Pancreas (tissue), 10 donors: ENCODE measurements at regions not wholly inside any gene's neighbourhood (a gene's known extent, or its start where the extent isn't known, plus 50 kb on each side); places are given as distances from the start of the nearest gene placed in this dataset.

Source experiments
- ATAC-seq, 4 donors: fragments of 200-7000 bp; cut with Tn5 transposase; one replicate each; pipeline versions ENCODE4 v1.8.0 to v1.9.1; 2020; ENCODE audit warnings: mild to moderate bottlenecking in 4 of 4, moderate library complexity in 4 of 4
- DNase-seq, 6 donors: peaks; one replicate each; pipeline ENCODE4 v3.0.0-alpha.2; 2020
- FAIRE-seq: peaks from 2 replicates; lab custom pipeline; 2012; peaks lifted over from hg19 to GRCh38; lab: Jason Lieb, UNC
- H3K27ac ChIP-seq, 4 donors: fragments of 200-600 bp; sonication (generic); 1 replicate in 3 of 4; 2 replicates in 1 of 4; pipeline versions ENCODE4 v1.5.0 to v1.8.0; 2020
- H3K27me3 ChIP-seq, 4 donors: fragments of 200-600 bp; one replicate each; pipeline ENCODE4 v1.8.0; 2021
- H3K36me3 ChIP-seq, 3 donors: fragments of 200-600 bp; sonication (generic) in 1 of 3; one replicate each; pipeline versions ENCODE4 v1.5.0 to v1.8.0; 2020 to 2021
- H3K4me1 ChIP-seq, 3 donors: fragments of 200-600 bp; one replicate each; pipeline ENCODE4 v1.8.0; 2021
- H3K4me3 ChIP-seq, 4 donors: fragments of 200-600 bp; sonication (generic) in 2 of 4; one replicate each; pipeline versions ENCODE4 v1.5.0 to v1.8.0; 2020 to 2021
- H3K9me3 ChIP-seq, 4 donors: fragments of 200-600 bp; one replicate each; pipeline ENCODE4 v1.8.0; 2021
- WGBS, 2 donors: extraction: QIAGEN DNeasy Blood & Tissue Kit; methylation state at CpG; one replicate each; pipeline ENCODE4 v1.1.7; 2013; 5-methylcytosine and 5-hydroxymethylcytosine counted together
- intact Hi-C, 3 donors: fragments of 100-400 bp; cut with DNase I; formaldehyde crosslinking; loops; one replicate each; pipeline versions ENCODE4 v1.11.1 to v1.14.2; 2022
- TF ChIP-seq, protein P1 (sequence below), 4 donors: fragments of 200-600 bp; sonication (generic) in 3 of 4; IDR thresholded peaks; one replicate each; pipeline versions ENCODE4 v1.5.0 to v1.8.0; 2021; ENCODE audit warnings: antibody characterized with exemption in 4 of 4
- donor health status: healthy with polysubstance abuse.
- donor health status: DM: no; HTN: no; CAD: no; lungs with moderate emphysema.
- donor health status: DM: no; HTN: no; CAD: no.
- donor health status: control.
- donor health status: control.
- donor health status: Bipolar disorder and iron deficiency.
- donor health status: DM: yes; HTN: yes; CAD: no.
- donor health status: DM: no; HTN: no; CAD: no.
- donor health status: DM: no; HTN: no; CAD: no.
- donor health status: DM: yes; HTN: yes; CAD: no.

- FAIRE-seq: no peak
- WGBS, 2 donors: 35 to 47% methylated on average over 4 of the region's 4 CpGs
- H3K4me1 ChIP-seq: no peaks in the 10 kb centered on the region
These were observed 1009.8 kb downstream of the ADGRL3 start for GRCh38 chr4:62209757-62210485.

GRCh38 chr4:62208921-62209320 lies 1008.8 kb downstream of the ADGRL3 start:
- TF ChIP-seq, protein P1, sequence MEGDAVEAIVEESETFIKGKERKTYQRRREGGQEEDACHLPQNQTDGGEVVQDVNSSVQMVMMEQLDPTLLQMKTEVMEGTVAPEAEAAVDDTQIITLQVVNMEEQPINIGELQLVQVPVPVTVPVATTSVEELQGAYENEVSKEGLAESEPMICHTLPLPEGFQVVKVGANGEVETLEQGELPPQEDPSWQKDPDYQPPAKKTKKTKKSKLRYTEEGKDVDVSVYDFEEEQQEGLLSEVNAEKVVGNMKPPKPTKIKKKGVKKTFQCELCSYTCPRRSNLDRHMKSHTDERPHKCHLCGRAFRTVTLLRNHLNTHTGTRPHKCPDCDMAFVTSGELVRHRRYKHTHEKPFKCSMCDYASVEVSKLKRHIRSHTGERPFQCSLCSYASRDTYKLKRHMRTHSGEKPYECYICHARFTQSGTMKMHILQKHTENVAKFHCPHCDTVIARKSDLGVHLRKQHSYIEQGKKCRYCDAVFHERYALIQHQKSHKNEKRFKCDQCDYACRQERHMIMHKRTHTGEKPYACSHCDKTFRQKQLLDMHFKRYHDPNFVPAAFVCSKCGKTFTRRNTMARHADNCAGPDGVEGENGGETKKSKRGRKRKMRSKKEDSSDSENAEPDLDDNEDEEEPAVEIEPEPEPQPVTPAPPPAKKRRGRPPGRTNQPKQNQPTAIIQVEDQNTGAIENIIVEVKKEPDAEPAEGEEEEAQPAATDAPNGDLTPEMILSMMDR (IDR thresholded peaks at IDR 0.05): no peak
- DNase-seq (no peak), FAIRE-seq (no peak), ATAC-seq (no peak)
- Histone ChIP-seq H3K36me3 (no peaks in the 10 kb centered on the region), H3K4me3 (no peak overlapping the region), H3K27me3 (peaks cover 0 to 8% (median 0%) of the 10 kb centered on the region in 4 donors), H3K9me3 (no peaks in the 10 kb centered on the region), H3K4me1 (no peaks in the 10 kb centered on the region), H3K27ac (no peak overlapping the region)
- WGBS, 2 donors: 50 to 54% methylated on average over 4 of the region's 4 CpGs
- intact Hi-C loops: no loop called here

More at GRCh38 chr4:62209757-62210485, 1009.8 kb downstream of the ADGRL3 start:
- H3K9me3 ChIP-seq: no peaks in the 10 kb centered on the region
- TF ChIP-seq, protein P1 (IDR thresholded peaks at IDR 0.05): no peak
- no peak for ATAC-seq
- peaks cover 0 to 8% (median 0%) of the 10 kb centered on the region in 4 donors for H3K27me3 ChIP-seq
- no peaks in the 10 kb centered on the region for H3K36me3 ChIP-seq
- no peak overlapping the region for H3K27ac ChIP-seq
- no peak overlapping the region for H3K4me3 ChIP-seq
- DNase-seq: no peak
- intact Hi-C loops: no loop called here

DNA sequence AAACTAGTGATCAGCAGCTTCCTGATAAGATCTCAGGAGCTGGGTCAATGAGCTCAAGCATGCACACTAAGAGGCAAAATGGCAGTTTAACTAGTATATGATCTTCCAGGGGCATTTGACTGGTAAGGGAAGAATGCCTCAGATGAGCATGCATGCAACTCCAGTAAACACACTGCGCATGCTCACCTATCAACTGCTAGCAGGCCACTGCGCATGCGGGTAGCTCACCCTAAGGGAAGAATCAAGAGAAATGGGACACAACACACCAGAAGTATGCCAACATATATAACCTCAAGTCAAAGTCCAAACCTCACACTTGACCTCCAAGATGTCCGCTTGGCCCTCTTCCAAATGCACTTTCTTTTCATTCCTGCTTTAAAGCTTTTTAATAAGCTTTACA lies 1004.0 kb downstream of the ADGRL3 start:
- FAIRE-seq: no peak
- intact Hi-C loops: no loop called here
- no peaks in the 10 kb centered on the region for H3K9me3 ChIP-seq
- no peak overlapping the region for H3K4me3 ChIP-seq
- no peaks in the 10 kb centered on the region for H3K27me3 ChIP-seq
- no peak for ATAC-seq
- TF ChIP-seq, protein P1 (IDR thresholded peaks at IDR 0.05): no peak
- H3K4me1 ChIP-seq: no peaks in the 10 kb centered on the region
- H3K27ac ChIP-seq: no peak overlapping the region
- H3K36me3 ChIP-seq: no peaks in the 10 kb centered on the region
- WGBS, 2 donors: 84 to 90% methylated on average over 4 of the region's 4 CpGs
- DNase-seq: no peak

DNA sequence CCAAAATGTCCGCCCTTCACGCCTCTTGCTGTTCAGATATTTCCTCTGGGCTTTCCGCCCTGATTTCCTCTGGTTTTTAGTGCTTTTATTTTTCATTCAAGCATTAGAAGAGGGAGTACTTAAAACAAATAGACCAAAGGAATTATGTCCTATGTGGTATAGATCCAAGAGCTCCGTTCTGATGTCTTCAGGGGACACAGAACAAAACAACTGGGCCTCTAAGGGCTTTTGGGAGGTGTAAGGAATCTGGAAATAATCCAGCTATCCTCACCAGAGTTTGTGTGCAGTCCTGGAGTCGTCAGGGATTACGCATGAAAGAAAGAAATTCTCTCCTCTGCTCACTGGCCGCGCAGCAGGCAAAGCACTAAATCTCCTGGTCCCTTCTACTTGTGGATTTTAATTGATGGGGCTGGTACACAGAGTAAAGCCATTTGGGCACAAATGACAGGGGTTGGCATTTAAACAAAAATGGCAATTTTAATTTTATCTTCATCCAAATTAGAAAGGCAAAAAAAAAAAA lies 999.2 kb downstream of the ADGRL3 start:
- TF ChIP-seq, protein P1 (IDR thresholded peaks at IDR 0.05): no peak
- no peaks in the 10 kb centered on the region for H3K9me3 ChIP-seq
- H3K27me3 ChIP-seq: no peaks in the 10 kb centered on the region
- FAIRE-seq (no peak), ATAC-seq (no peak), DNase-seq (no peak)
- H3K27ac ChIP-seq: no peak overlapping the region
- intact Hi-C loops: no loop called here
- WGBS, 2 donors: 57 to 72% methylated on average over 8 of the region's 8 CpGs
- H3K4me3 ChIP-seq: no peak overlapping the region
- no peaks in the 10 kb centered on the region for H3K4me1 ChIP-seq
- no peaks in the 10 kb centered on the region for H3K36me3 ChIP-seq

- no peak for FAIRE-seq
- TF ChIP-seq, protein P1 (IDR thresholded peaks at IDR 0.05): no peak
- H3K4me3 ChIP-seq: no peak overlapping the region
- no peak for DNase-seq
- no peaks in the 10 kb centered on the region for H3K4me1 ChIP-seq
- H3K9me3 ChIP-seq: no peaks in the 10 kb centered on the region
- intact Hi-C loops: no loop called here
- 66 to 73% methylated on average over 5 of the region's 5 CpGs for WGBS, 2 donors
- H3K27ac ChIP-seq: no peak overlapping the region
- H3K27me3 ChIP-seq: no peaks in the 10 kb centered on the region
- no peaks in the 10 kb centered on the region for H3K36me3 ChIP-seq
- no peak for ATAC-seq
These were observed 996.2 kb downstream of the ADGRL3 start for GRCh38 chr4:62196338-62196737.
